ENCODE measurements at regions not wholly inside any gene's neighbourhood (a gene's known extent, or its start where the extent isn't known, plus 50 kb on each side); places are given as distances from the start of the nearest gene placed in this dataset.

- TF ChIP-seq CTCF (conservative IDR thresholded peaks at IDR 0.05; ENCODE audit: low read depth, low read length) (no peak), EZH2 (IDR thresholded peaks at IDR 0.05; ENCODE audit: low read length, unreplicated experiment) (no peak)
These were observed 66.6 kb downstream of the C9orf152 start for GRCh38 chr9:110141227-110141793.

Measured in PC-3 (cell line).